ENCODE measurements at regions not wholly inside any gene's neighbourhood (a gene's known extent, or its start where the extent isn't known, plus 50 kb on each side); places are given as distances from the start of the nearest gene placed in this dataset.
"Not testable (repeated sequence)": the region's sequence is repeated elsewhere in the genome, so short reads cannot be mapped to it uniquely, and the experiment has no call there.

DNA sequence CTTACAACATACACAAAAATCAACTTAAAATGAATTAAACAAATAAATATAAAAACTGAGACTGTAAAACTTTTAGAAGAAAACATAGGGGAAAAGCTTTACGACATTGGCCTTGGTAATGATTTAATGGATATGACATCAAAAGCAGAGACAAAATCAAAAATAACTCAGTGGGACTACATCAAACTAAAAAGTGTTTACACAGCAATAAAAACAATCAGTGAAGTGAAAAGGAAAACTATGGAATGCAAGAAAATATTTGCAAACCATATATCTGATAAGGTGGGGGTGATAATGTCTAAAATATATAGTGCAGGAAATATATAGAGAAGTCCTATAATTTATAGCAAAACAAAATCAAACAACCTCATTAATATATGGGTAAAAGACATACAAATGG, 364.4 kb upstream of the INTU start:
- TF ChIP-seq, protein P1, sequence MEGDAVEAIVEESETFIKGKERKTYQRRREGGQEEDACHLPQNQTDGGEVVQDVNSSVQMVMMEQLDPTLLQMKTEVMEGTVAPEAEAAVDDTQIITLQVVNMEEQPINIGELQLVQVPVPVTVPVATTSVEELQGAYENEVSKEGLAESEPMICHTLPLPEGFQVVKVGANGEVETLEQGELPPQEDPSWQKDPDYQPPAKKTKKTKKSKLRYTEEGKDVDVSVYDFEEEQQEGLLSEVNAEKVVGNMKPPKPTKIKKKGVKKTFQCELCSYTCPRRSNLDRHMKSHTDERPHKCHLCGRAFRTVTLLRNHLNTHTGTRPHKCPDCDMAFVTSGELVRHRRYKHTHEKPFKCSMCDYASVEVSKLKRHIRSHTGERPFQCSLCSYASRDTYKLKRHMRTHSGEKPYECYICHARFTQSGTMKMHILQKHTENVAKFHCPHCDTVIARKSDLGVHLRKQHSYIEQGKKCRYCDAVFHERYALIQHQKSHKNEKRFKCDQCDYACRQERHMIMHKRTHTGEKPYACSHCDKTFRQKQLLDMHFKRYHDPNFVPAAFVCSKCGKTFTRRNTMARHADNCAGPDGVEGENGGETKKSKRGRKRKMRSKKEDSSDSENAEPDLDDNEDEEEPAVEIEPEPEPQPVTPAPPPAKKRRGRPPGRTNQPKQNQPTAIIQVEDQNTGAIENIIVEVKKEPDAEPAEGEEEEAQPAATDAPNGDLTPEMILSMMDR (IDR thresholded peaks at IDR 0.05): no peak
- no peak for TF ChIP-seq ZFX (IDR thresholded peaks at IDR 0.05; ENCODE audit: borderline replicate concordance)
- no peak overlapping the region for H3K27ac ChIP-seq

DNA sequence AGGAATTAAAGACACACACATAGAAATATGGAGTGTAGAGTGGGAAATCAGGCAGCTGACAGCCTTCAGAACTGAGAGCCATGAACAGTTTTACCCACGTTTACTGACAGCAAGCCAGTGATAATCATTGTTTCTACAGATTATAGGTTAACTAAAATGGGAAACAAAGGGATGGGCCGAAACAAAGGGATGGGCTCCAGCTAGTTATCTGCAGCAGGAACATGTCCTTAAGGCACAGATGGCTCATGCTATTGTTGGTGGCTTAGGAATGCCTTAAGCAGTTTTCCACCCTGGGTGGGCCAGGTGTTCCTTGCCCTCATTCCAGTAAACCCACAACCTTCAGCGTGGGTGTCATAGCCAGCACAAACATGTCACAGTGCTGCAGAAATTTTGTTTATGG, 355.7 kb upstream of the INTU start:
- not testable (repeated sequence) for H3K27ac ChIP-seq

DNA sequence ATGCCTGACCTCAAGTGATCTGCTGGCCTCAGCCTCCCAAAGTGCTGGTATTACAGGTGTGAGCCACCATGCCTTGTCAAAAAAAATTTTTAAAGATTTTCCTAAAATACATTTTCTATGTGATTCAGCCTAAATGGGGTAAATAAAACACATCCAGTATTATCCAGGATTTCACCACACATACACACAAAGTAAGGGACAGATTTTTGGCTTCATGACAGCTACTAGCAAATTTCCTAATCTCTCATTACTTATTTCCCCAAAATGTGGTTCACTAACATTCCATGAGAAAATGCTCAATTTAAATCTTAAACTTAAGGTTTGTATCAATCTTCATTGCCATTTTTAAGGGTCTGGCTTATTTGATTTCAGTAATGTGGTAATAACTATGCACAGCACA, 348.5 kb upstream of the INTU start:
- TF ChIP-seq, protein P1 (IDR thresholded peaks at IDR 0.05): no peak
- TF ChIP-seq ZFX (IDR thresholded peaks at IDR 0.05; ENCODE audit: borderline replicate concordance): no peak
- H3K27ac ChIP-seq: no peak overlapping the region

DNA sequence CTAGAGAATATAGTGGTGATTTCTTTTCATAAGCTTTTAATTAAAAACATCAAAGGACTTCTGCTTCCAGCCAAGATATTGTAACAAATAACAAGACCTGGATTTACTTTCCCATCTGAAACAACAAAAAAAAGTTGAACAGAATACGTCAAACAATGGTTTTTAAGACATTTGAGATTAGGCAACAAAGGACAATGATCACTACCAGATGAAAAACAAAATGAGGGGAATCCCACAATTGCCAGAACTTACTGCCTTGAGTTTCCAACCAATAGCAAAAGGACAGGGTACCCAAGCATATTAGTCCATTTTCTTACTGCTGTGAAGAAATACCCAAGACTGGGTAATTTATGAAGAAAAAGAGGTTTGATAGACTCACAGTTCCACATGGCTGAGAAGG, 341.4 kb upstream of the INTU start:
- TF ChIP-seq, protein P1 (IDR thresholded peaks at IDR 0.05): no peak
- TF ChIP-seq ZFX (IDR thresholded peaks at IDR 0.05; ENCODE audit: borderline replicate concordance): no peak

DNA sequence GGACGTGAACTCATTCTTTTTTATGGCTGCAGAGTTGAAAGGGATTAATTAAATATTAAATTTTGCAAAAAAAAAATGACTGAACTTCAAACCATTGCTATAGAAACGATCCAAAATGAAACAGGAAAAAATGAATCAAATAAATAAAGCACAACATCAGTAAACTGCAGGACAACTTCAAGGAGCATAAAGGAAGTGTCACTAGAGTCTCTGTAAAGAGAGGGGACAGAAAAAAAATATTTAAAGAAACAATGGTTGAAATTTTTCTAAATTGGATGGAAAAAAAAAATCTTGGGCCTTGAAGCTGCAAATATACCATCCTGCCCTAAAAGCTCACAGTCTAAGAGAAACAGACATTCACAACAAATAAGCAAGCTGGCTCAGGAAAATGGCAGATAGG, 339.3 kb upstream of the INTU start:
- no peak overlapping the region for H3K27ac ChIP-seq
- TF ChIP-seq ZFX (IDR thresholded peaks at IDR 0.05; ENCODE audit: borderline replicate concordance): no peak
- TF ChIP-seq, protein P1 (IDR thresholded peaks at IDR 0.05): no peak

More for the DNA sequence above, 341.4 kb upstream of the INTU start:
- no peak overlapping the region for H3K27ac ChIP-seq

DNA sequence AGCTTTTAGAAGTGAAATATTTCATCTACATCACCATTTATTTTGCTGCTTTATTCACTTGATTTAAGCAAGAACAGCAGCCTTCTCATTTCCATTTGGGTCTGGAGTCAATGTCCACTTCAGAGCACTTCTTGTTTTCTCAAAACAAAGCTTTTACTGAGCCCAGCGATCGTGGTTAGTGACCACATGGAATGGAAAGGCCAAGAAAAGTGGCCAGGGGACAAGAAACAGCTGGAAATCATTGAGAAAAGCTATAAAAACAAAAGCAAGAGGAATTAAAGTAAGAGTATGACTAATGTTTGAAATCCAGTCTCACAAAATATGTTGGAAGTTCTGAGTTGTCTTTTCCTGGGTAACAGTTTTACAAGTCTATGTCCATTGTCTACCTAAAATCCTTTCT, 328.4 kb upstream of the INTU start:
- no peak overlapping the region for H3K27ac ChIP-seq
- TF ChIP-seq, protein P1 (IDR thresholded peaks at IDR 0.05): no peak
- TF ChIP-seq ZFX (IDR thresholded peaks at IDR 0.05; ENCODE audit: borderline replicate concordance): no peak

DNA sequence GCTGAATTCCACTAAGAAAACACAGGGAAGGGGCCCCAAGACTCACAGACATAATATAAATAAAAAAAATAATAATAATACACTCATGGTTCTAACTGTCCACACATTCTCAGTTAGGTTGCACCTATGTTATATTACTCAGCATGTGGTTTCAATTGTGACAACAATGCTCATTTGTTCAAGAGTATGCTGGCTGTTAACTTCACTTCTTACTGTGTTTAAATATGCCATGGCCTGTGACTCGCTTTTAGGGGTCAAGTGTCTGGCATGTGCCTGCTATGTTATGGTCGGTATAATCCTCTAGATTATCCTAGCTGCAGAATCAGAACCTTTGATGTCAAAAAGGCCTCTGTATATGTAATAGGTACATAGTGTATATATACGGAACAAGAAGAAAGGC, 324.8 kb upstream of the INTU start:
- no peak overlapping the region for H3K27ac ChIP-seq
- TF ChIP-seq ZFX (IDR thresholded peaks at IDR 0.05; ENCODE audit: borderline replicate concordance): no peak

DNA sequence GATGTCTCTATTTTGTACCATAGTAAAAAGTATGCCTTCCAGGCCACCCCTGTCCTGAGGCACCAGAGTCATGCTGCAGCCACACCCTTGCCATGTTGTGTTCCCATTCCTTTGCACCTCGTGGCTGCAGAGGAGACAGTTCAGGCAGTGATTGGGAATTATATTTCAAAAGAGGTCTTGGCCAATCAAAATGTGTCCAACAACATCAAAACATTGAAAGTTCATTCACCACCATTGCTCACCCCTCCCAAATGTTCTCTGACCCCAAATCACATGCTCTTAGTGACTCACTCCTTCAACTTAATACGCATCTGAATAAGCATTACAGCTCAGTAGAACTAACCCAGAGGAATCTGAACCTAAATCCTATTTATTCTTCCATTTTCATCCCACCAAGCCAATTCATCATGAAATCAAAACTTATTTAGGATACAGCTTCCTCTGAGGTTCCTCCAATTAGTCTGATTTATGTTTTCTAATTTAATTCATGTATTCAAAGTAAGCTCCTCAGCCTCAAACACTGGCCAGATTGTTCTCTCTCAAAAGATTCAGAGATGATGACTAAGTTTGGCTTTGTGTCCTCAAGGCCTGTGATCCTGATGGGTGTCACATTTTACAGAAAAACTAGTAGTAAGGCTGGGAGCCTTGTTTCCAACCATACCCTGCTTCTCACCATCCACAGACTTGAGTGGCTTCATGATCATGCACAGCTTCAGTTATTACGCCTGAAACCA, 323.2 kb upstream of the INTU start:
- no peak for TF ChIP-seq ZFX (IDR thresholded peaks at IDR 0.05; ENCODE audit: borderline replicate concordance)
- TF ChIP-seq, protein P1 (IDR thresholded peaks at IDR 0.05): no peak
- H3K27ac ChIP-seq: no peak overlapping the region

Data from 22Rv1 (cell line).